ENCODE measurements at regions not wholly inside any gene's neighbourhood (a gene's known extent, or its start where the extent isn't known, plus 50 kb on each side); places are given as distances from the start of the nearest gene placed in this dataset.

- Histone ChIP-seq H3K4me1 (no peaks in the 10 kb centered on the region), H3K27me3 (ENCODE audit: low read depth) (no peaks in the 10 kb centered on the region), H3K36me3 (no peaks in the 10 kb centered on the region), H3K9me3 (peaks cover 3% of the 10 kb centered on the region), H3K27ac (no peak overlapping the region), H3K4me3 (no peak overlapping the region)
- DNase-seq (no peak), ATAC-seq (no peak)
- no peak for TF ChIP-seq CTCF (IDR thresholded peaks at IDR 0.05)
- intact Hi-C loops (cut with DNase I), result no loop called here
Observed at GRCh38 chr20:7178004-7178403, 410.5 kb downstream of the BMP2 start.

GRCh38 chr20:7180256-7181045 is 413.0 kb downstream of the BMP2 start:
- Histone ChIP-seq H3K4me3 (no peak overlapping the region), H3K4me1 (no peaks in the 10 kb centered on the region), H3K9me3 (peaks cover 3% of the 10 kb centered on the region), H3K36me3 (no peaks in the 10 kb centered on the region), H3K27ac (no peak overlapping the region), H3K27me3 (ENCODE audit: low read depth) (no peaks in the 10 kb centered on the region)
- intact Hi-C loops (cut with DNase I), result no loop called here
- ATAC-seq, result no peak
- DNase-seq, result no peak
- no peak for TF ChIP-seq CTCF (IDR thresholded peaks at IDR 0.05)

- H3K4me3 ChIP-seq, result no peak overlapping the region
- ATAC-seq, result no peak
- H3K9me3 ChIP-seq, result no peaks in the 10 kb centered on the region
- no peak for DNase-seq
- TF ChIP-seq CTCF (IDR thresholded peaks at IDR 0.05), result no peak
- H3K27me3 ChIP-seq (ENCODE audit: low read depth), result no peaks in the 10 kb centered on the region
- intact Hi-C loops (cut with DNase I), result no loop called here
- H3K4me1 ChIP-seq, result no peaks in the 10 kb centered on the region
- H3K27ac ChIP-seq, result no peak overlapping the region
- no peaks in the 10 kb centered on the region for H3K36me3 ChIP-seq
Observed at GRCh38 chr20:7189231-7189630, 421.7 kb downstream of the BMP2 start.

GRCh38 chr20:7193681-7194080 is 426.2 kb downstream of the BMP2 start:
- H3K27ac ChIP-seq, result no peak overlapping the region
- no peaks in the 10 kb centered on the region for H3K36me3 ChIP-seq
- intact Hi-C loops (cut with DNase I), result no loop called here
- H3K27me3 ChIP-seq (ENCODE audit: low read depth), result no peaks in the 10 kb centered on the region
- H3K4me1 ChIP-seq, result no peaks in the 10 kb centered on the region
- no peaks in the 10 kb centered on the region for H3K9me3 ChIP-seq
- ATAC-seq (no peak), DNase-seq (no peak)
- H3K4me3 ChIP-seq, result no peak overlapping the region
- no peak for TF ChIP-seq CTCF (IDR thresholded peaks at IDR 0.05)

GRCh38 chr20:7195704-7196103 is 428.2 kb downstream of the BMP2 start:
- Histone ChIP-seq H3K4me1 (no peaks in the 10 kb centered on the region), H3K27me3 (ENCODE audit: low read depth) (no peaks in the 10 kb centered on the region), H3K4me3 (no peak overlapping the region), H3K27ac (no peak overlapping the region), H3K9me3 (no peaks in the 10 kb centered on the region), H3K36me3 (no peaks in the 10 kb centered on the region)
- no peak for TF ChIP-seq CTCF (IDR thresholded peaks at IDR 0.05)
- ATAC-seq (no peak), DNase-seq (no peak)
- intact Hi-C loops (cut with DNase I), result no loop called here
